A673 (cell line): ENCODE measurements at regions not wholly inside any gene's neighbourhood (a gene's known extent, or its start where the extent isn't known, plus 50 kb on each side); places are given as distances from the start of the nearest gene placed in this dataset.

ENCODE experiments used
- BruUV-seq: library from RNA; stranded (reverse); fragments of 400-500 nt; replicated peaks from 2 replicates; lab custom pipeline; 2021; lab: Mats Ljungman, UMichigan
- CTCF ChIA-PET: fragments of 300-600 bp; sonication (Branson Sonifier 250); formaldehyde crosslinking; loops from one replicate; lab custom pipeline; 2022; ENCODE audit warnings: antibody characterized with exemption; lab: Charles Lee
- POLR2A ChIA-PET: fragments of 300-600 bp; sonication (Branson Sonifier 250); formaldehyde crosslinking; loops from one replicate; lab custom pipeline; 2022; ENCODE audit warnings: antibody characterized with exemption; ENCODE audit not compliant: low non-redundant PET; lab: Charles Lee
- DNase-seq: peaks from one replicate; pipeline ENCODE4 v3.0.0-alpha.2; 2015; ENCODE audit warnings: low spot score
- H3K27ac ChIP-seq: fragments of 200-600 bp; sonication (generic); 2 replicates; pipeline ENCODE4 v1.5.1; 2016; ENCODE audit warnings: mixed run types, low read depth, mild to moderate bottlenecking, mixed read lengths, antibody characterized with exemption, low read length; ENCODE audit not compliant: poor library complexity, severe bottlenecking
- H3K27me3 ChIP-seq: fragments of 200-600 bp; sonication (generic); replicated peaks from 2 replicates; pipeline ENCODE4 v1.6.1; 2017; ENCODE audit warnings: mixed run types, low read depth, mild to moderate bottlenecking, mixed read lengths, antibody characterized with exemption, low read length; ENCODE audit not compliant: insufficient read depth, poor library complexity
- H3K36me3 ChIP-seq: fragments of 200-600 bp; sonication (generic); 2 replicates; pipeline ENCODE4 v1.6.1; 2016; ENCODE audit warnings: mixed run types, mild to moderate bottlenecking, mixed read lengths, antibody characterized with exemption, low read length; ENCODE audit not compliant: insufficient read depth, poor library complexity, severe bottlenecking
- H3K4me1 ChIP-seq: fragments of 200-600 bp; sonication (generic); 2 replicates; pipeline ENCODE4 v1.6.1; 2017; ENCODE audit warnings: mixed run types, mild to moderate bottlenecking, mixed read lengths, antibody characterized with exemption, low read length; ENCODE audit not compliant: insufficient read depth, poor library complexity, severe bottlenecking
- H3K4me3 ChIP-seq: fragments of 200-600 bp; sonication (generic); 2 replicates; pipeline ENCODE4 v1.5.1; 2016; ENCODE audit warnings: low read depth, mixed run types, mild to moderate bottlenecking, mixed read lengths, low read length; ENCODE audit not compliant: poor library complexity, severe bottlenecking
- H3K9me3 ChIP-seq: fragments of 200-600 bp; sonication (generic); 2 replicates; pipeline ENCODE4 v1.6.1; 2016; ENCODE audit warnings: mixed run types, low read depth, mild to moderate bottlenecking, mixed read lengths, antibody characterized with exemption, low read length; ENCODE audit not compliant: poor library complexity, severe bottlenecking
- CTCF ChIP-seq: fragments of 300-800, 200-600 bp; sonication (generic); conservative IDR thresholded peaks from 2 replicates; pipeline ENCODE4 v1.5.1; 2017; ENCODE audit warnings: low read depth, mild to moderate bottlenecking, antibody characterized with exemption, low read length, moderate library complexity, mixed read lengths
- EZH2 ChIP-seq: fragments of 200-600 bp; sonication (generic); IDR thresholded peaks from 2 replicates; pipeline ENCODE4 v1.6.1; 2017; ENCODE audit warnings: borderline replicate concordance, low read depth, mild to moderate bottlenecking, mixed read lengths, antibody characterized with exemption, low read length; ENCODE audit not compliant: poor library complexity, severe bottlenecking
- intact Hi-C: fragments of 100-400 bp; cut with micrococcal nuclease; formaldehyde crosslinking; loops from one replicate; pipeline ENCODE4 v1.10.0; 2022; ENCODE audit not compliant: unreplicated experiment

- Histone ChIP-seq H3K36me3 (no peaks in the 10 kb centered on the region), H3K4me3 (no peak overlapping the region), H3K9me3 (peaks cover 16% of the 10 kb centered on the region), H3K27ac (no peak overlapping the region), H3K4me1 (no peaks in the 10 kb centered on the region), H3K27me3 (no peaks in the 10 kb centered on the region)
- BruUV-seq = no TSS peak
- intact Hi-C loops = no loop called here
- no peak for DNase-seq
- ChIA-PET CTCF (no interaction called here), POLR2A (no interaction called here)
- TF ChIP-seq EZH2 (no peak), CTCF (no peak)
These were observed 234.8 kb upstream of the GNPDA2 start for GRCh38 chr4:44961001-44961755.

- Histone ChIP-seq H3K27me3 (no peaks in the 10 kb centered on the region), H3K36me3 (no peaks in the 10 kb centered on the region), H3K9me3 (no peaks in the 10 kb centered on the region), H3K4me1 (no peaks in the 10 kb centered on the region), H3K4me3 (no peak overlapping the region), H3K27ac (no peak overlapping the region)
- ChIA-PET POLR2A (no interaction called here), CTCF (no interaction called here)
- BruUV-seq = no TSS peak
- TF ChIP-seq EZH2 = no peak
- no peak for TF ChIP-seq CTCF
- intact Hi-C loops = no loop called here
- DNase-seq = no peak
These were observed 205.4 kb upstream of the GNPDA2 start for GRCh38 chr4:44931720-44932119.

GRCh38 chr4:44928785-44929184 lies 202.4 kb upstream of the GNPDA2 start:
- Histone ChIP-seq H3K36me3 (no peaks in the 10 kb centered on the region), H3K4me3 (no peak overlapping the region), H3K27ac (no peak overlapping the region), H3K4me1 (no peaks in the 10 kb centered on the region), H3K27me3 (no peaks in the 10 kb centered on the region), H3K9me3 (no peaks in the 10 kb centered on the region)
- BruUV-seq = no TSS peak
- ChIA-PET CTCF (no interaction called here), POLR2A (no interaction called here)
- TF ChIP-seq EZH2 = no peak
- no peak for TF ChIP-seq CTCF
- intact Hi-C loops = loop anchor here (5.0 kb wide), 1 partner anchor 1344 kb away; no protein-coding TSS in a partner anchor
- DNase-seq = no peak
